ENCODE measurements at regions not wholly inside any gene's neighbourhood (a gene's known extent, or its start where the extent isn't known, plus 50 kb on each side); places are given as distances from the start of the nearest gene placed in this dataset.

DNA sequence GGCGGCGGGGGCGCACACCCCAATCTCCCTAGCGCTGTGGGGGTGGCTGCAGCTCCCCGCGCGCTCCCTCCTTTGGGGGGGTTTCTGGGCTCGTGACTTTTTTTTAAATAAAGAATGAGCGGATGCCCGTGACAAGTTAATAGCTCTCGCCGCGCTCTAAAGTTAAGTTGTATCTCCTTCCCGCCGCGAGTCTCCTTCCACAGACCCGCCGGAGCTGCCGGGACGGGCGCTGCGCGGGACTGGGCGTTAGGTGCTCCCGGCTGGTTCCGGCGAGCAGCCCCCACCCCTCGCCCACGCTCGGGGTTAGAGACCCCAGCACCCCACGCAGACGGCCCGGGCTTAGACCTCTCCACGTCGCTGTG, 82.6 kb upstream of the HMGA2 start:
- TF ChIP-seq, protein P1, sequence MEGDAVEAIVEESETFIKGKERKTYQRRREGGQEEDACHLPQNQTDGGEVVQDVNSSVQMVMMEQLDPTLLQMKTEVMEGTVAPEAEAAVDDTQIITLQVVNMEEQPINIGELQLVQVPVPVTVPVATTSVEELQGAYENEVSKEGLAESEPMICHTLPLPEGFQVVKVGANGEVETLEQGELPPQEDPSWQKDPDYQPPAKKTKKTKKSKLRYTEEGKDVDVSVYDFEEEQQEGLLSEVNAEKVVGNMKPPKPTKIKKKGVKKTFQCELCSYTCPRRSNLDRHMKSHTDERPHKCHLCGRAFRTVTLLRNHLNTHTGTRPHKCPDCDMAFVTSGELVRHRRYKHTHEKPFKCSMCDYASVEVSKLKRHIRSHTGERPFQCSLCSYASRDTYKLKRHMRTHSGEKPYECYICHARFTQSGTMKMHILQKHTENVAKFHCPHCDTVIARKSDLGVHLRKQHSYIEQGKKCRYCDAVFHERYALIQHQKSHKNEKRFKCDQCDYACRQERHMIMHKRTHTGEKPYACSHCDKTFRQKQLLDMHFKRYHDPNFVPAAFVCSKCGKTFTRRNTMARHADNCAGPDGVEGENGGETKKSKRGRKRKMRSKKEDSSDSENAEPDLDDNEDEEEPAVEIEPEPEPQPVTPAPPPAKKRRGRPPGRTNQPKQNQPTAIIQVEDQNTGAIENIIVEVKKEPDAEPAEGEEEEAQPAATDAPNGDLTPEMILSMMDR (IDR thresholded peaks at IDR 0.05), result no peak
- TF ChIP-seq POLR2A (IDR thresholded peaks at IDR 0.05), result no peak

Data from sigmoid colon (tissue), 3 donors.